ENCODE measurements at regions not wholly inside any gene's neighbourhood (a gene's known extent, or its start where the extent isn't known, plus 50 kb on each side); places are given as distances from the start of the nearest gene placed in this dataset.

- TF ChIP-seq CTCF (conservative IDR thresholded peaks at IDR 0.05), result peak; percentile 52
- no peak for TF ChIP-seq ZFX (IDR thresholded peaks at IDR 0.05)
Observed at GRCh38 chr5:20555034-20555433, 567.0 kb upstream of the CDH18 start.
